Hematopoietic multipotent progenitor cell treated with erythropoietin and hydrocortisone succinate and interleukin-3 and kit ligand, for 15 days (in vitro differentiated cells): ENCODE measurements at regions not wholly inside any gene's neighbourhood (a gene's known extent, or its start where the extent isn't known, plus 50 kb on each side); places are given as distances from the start of the nearest gene placed in this dataset.
"Not testable (repeated sequence)": the region's sequence is repeated elsewhere in the genome, so short reads cannot be mapped to it uniquely, and the experiment has no call there.

ENCODE experiments used
- DNase-seq: peaks from one replicate; pipeline ENCODE4 v3.0.0-alpha.2; 2015; ENCODE audit warnings: low spot score

- DNase-seq: no peak
Measured at GRCh38 chr10:60569681-60570080, 180.0 kb upstream of the ANK3 start.

GRCh38 chr10:60566096-60566495 is 176.4 kb upstream of the ANK3 start:
- DNase-seq: no peak

- no peak for DNase-seq
Measured at GRCh38 chr10:60565492-60565891, 175.8 kb upstream of the ANK3 start.

- DNase-seq: no peak
Measured at GRCh38 chr10:60564475-60564874, 174.8 kb upstream of the ANK3 start.

GRCh38 chr10:60560451-60560850 is 170.8 kb upstream of the ANK3 start:
- DNase-seq: no peak

- DNase-seq: no peak
Measured at GRCh38 chr10:60555700-60556099, 166.0 kb upstream of the ANK3 start.

- DNase-seq: no peak
Measured at GRCh38 chr10:60549686-60550085, 160.0 kb upstream of the ANK3 start.

GRCh38 chr10:60542657-60543056 is 153.0 kb upstream of the ANK3 start:
- DNase-seq: no peak

- DNase-seq: no peak
Measured at GRCh38 chr10:60541451-60541850, 151.8 kb upstream of the ANK3 start.

- no peak for DNase-seq
Measured at GRCh38 chr10:60537697-60538096, 148.0 kb upstream of the ANK3 start.

- no peak for DNase-seq
Measured at GRCh38 chr10:60536529-60537114, 146.9 kb upstream of the ANK3 start.

GRCh38 chr10:60535427-60535826 is 145.8 kb upstream of the ANK3 start:
- DNase-seq: no peak

- DNase-seq: no peak
Measured at GRCh38 chr10:60534761-60535389, 145.2 kb upstream of the ANK3 start.

GRCh38 chr10:60532696-60533468 is 143.2 kb upstream of the ANK3 start:
- no peak for DNase-seq

- DNase-seq: no peak
Measured at GRCh38 chr10:60531006-60531405, 141.3 kb upstream of the ANK3 start.

- DNase-seq: no peak
Measured at GRCh38 chr10:60527676-60528075, 138.0 kb upstream of the ANK3 start.

- no peak for DNase-seq
Measured at GRCh38 chr10:60525716-60526585, 136.3 kb upstream of the ANK3 start.

- no peak for DNase-seq
Measured at GRCh38 chr10:60524541-60524940, 134.9 kb upstream of the ANK3 start.

- not testable (repeated sequence) for DNase-seq
Measured at GRCh38 chr10:60523371-60523770, 133.7 kb upstream of the ANK3 start.

- DNase-seq: no peak
Measured at GRCh38 chr10:60522617-60523016, 132.9 kb upstream of the ANK3 start.

GRCh38 chr10:60521974-60522405 is 132.3 kb upstream of the ANK3 start:
- DNase-seq: no peak

GRCh38 chr10:60518745-60519144 is 129.1 kb upstream of the ANK3 start:
- DNase-seq: no peak
